ENCODE measurements at regions not wholly inside any gene's neighbourhood (a gene's known extent, or its start where the extent isn't known, plus 50 kb on each side); places are given as distances from the start of the nearest gene placed in this dataset.

DNA sequence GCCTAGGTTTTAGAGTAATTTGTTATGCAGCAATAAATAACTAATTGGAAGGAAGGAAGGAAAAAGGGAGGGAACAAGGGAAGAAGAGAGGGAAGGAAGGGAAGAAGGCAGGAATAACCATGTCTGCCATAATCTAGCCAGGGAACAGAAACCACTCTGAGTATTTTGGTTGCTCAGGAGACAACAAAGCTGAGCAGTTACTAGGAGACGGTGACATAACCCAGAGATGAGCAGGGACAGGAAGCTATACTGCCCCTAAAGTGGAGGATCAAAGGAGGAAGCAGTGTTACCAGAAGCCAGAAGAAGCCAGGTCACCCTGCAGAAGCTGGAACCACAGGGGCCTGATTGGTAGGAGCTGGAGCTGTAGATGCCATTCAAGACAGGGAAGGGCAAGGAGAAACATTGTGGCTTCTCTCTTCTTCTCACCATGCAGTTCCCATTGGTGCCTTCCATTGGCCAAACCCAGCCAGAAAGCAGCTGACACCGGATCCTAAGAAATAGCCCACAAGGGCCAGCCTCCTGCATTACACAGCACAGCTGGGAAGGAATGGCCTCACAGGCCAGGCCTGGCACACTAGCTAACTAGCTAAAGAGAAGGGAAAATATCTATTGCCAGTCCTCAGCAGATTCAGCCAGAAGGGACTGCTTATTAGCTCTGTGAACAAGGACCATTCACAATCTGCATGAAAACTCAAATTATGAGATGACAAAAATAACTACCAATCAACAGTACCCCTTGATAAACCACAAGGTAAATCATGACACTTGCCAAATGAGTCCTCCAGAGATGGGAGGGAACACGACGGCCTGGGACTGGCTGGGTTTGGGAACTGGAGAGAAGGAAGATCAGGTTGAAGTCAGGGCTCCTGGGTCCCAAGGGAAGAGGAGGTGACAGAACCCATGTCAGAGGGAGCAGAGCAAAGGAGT is 184.5 kb upstream of the NFE2L3 start:
- Histone ChIP-seq H3K36me3 (ENCODE audit: control insufficient read depth, insufficient read depth, low read length) (no peaks in the 10 kb centered on the region), H3K9me3 (ENCODE audit: control insufficient read depth, low read length) (no peaks in the 10 kb centered on the region), H3K27me3 (ENCODE audit: control insufficient read depth, insufficient read depth, low read length) (no peaks in the 10 kb centered on the region), H3K27ac (no peak overlapping the region), H3K9ac (no peak overlapping the region), H3K4me2 (ENCODE audit: low read length) (no peak overlapping the region), H3K4me3 (ENCODE audit: low read depth, low read length) (no peak overlapping the region), H3K4me1 (no peaks in the 10 kb centered on the region), H2AFZ (no peak overlapping the region), H3K79me2 (no peaks in the 10 kb centered on the region)
- TF ChIP-seq, protein P1, sequence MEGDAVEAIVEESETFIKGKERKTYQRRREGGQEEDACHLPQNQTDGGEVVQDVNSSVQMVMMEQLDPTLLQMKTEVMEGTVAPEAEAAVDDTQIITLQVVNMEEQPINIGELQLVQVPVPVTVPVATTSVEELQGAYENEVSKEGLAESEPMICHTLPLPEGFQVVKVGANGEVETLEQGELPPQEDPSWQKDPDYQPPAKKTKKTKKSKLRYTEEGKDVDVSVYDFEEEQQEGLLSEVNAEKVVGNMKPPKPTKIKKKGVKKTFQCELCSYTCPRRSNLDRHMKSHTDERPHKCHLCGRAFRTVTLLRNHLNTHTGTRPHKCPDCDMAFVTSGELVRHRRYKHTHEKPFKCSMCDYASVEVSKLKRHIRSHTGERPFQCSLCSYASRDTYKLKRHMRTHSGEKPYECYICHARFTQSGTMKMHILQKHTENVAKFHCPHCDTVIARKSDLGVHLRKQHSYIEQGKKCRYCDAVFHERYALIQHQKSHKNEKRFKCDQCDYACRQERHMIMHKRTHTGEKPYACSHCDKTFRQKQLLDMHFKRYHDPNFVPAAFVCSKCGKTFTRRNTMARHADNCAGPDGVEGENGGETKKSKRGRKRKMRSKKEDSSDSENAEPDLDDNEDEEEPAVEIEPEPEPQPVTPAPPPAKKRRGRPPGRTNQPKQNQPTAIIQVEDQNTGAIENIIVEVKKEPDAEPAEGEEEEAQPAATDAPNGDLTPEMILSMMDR (IDR thresholded peaks at IDR 0.05), result no peak

DNA sequence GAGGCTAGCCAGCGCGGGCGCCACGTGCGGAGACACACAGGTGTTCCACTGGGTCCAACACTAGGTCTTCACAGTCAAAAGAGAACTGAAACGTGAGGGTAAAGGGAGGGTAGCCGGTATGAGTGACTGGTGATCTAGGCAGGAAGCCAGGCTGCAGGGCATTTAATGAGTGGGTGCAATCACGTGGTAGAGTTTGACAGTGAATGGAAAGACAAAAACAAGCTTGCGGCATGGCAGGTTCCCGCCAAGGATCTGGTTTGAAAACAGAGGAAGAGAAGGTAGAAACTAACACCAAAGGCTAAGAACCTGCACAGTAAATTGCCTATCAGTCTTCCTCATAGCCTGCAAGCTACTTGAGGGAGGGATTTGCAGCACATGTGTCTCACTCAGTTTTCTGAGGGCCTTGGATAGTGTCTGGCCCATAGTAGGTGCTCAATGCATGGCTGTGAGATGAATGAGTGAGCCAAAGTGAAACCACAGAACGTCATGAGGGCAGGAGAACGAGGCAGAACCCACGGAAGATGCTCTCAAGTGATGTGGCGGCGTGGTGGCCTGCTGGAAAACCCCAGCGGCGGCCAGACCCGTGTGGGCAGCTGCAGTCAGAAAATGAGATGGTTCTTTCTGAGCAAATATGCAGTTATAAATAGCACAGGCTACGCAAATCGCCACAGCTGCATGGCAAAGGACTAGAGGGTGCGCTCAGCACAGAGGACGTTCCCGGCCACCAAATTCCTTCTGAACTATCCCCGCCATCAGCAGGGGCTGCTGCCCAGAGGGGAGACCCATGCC is 183.6 kb upstream of the NFE2L3 start:
- Histone ChIP-seq H3K27me3 (ENCODE audit: control insufficient read depth, insufficient read depth, low read length) (no peaks in the 10 kb centered on the region), H3K9me3 (ENCODE audit: control insufficient read depth, low read length) (no peaks in the 10 kb centered on the region), H3K4me3 (ENCODE audit: low read depth, low read length) (no peak overlapping the region), H3K27ac (no peak overlapping the region), H3K79me2 (no peaks in the 10 kb centered on the region), H3K4me1 (no peaks in the 10 kb centered on the region), H3K4me2 (ENCODE audit: low read length) (no peak overlapping the region), H2AFZ (no peak overlapping the region), H3K36me3 (ENCODE audit: control insufficient read depth, insufficient read depth, low read length) (no peaks in the 10 kb centered on the region), H3K9ac (no peak overlapping the region)
- TF ChIP-seq, protein P1 (IDR thresholded peaks at IDR 0.05), result no peak

DNA sequence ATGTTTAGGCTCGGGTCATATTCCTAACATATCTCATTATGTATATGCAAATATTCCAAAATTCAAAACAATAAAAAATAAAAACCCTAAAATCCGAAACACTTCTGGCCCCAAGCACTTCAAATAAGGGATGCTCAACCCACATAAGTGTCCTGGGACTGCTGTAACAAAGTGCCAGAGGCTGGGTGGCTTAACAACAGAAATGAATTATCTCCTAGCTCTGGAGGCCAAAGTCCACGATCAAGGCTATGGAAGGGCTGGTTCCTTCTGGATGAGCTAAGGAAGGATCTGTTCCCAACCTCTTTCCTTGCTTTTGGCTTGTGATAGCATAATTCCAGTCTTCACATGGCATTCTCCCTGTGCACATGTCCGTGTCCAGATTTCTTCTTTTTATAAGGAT is 181.6 kb upstream of the NFE2L3 start:
- no peak overlapping the region for H3K9ac ChIP-seq
- no peaks in the 10 kb centered on the region for H3K79me2 ChIP-seq
- H3K4me1 ChIP-seq, result no peaks in the 10 kb centered on the region
- no peak overlapping the region for H3K27ac ChIP-seq
- H3K4me3 ChIP-seq (ENCODE audit: low read depth, low read length), result no peak overlapping the region
- H3K27me3 ChIP-seq (ENCODE audit: control insufficient read depth, insufficient read depth, low read length), result no peaks in the 10 kb centered on the region
- TF ChIP-seq, protein P1 (IDR thresholded peaks at IDR 0.05), result no peak
- no peaks in the 10 kb centered on the region for H3K36me3 ChIP-seq (ENCODE audit: control insufficient read depth, insufficient read depth, low read length)
- H2AFZ ChIP-seq, result no peak overlapping the region
- no peak overlapping the region for H3K4me2 ChIP-seq (ENCODE audit: low read length)
- no peaks in the 10 kb centered on the region for H3K9me3 ChIP-seq (ENCODE audit: control insufficient read depth, low read length)

DNA sequence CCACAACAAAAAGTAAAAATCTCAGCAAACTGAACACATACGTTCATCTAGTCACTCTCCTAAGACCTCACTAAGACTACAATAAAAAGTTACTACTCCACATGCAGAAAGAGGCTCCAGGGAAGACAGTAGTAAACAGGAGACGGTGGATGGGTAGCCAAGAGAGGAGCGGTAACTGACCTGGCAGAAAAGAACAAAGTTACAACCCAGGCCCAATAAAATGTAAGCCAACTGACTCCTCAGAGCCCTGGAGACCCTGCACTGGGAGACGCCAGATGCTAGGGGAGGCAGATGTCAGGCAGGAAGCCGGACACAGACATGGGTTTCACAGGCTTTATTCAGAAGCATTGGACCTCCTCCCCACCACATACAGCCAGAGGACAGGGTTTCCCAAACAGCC is 181.1 kb upstream of the NFE2L3 start:
- Histone ChIP-seq H3K79me2 (no peaks in the 10 kb centered on the region), H3K36me3 (ENCODE audit: control insufficient read depth, insufficient read depth, low read length) (no peaks in the 10 kb centered on the region), H3K27ac (no peak overlapping the region), H3K4me1 (no peaks in the 10 kb centered on the region), H3K9ac (no peak overlapping the region), H3K4me2 (ENCODE audit: low read length) (no peak overlapping the region), H3K9me3 (ENCODE audit: control insufficient read depth, low read length) (no peaks in the 10 kb centered on the region), H3K4me3 (ENCODE audit: low read depth, low read length) (no peak overlapping the region), H3K27me3 (ENCODE audit: control insufficient read depth, insufficient read depth, low read length) (no peaks in the 10 kb centered on the region), H2AFZ (no peak overlapping the region)
- TF ChIP-seq, protein P1 (IDR thresholded peaks at IDR 0.05), result no peak
